ENCODE measurements at regions not wholly inside any gene's neighbourhood (a gene's known extent, or its start where the extent isn't known, plus 50 kb on each side); places are given as distances from the start of the nearest gene placed in this dataset.
"Not testable (repeated sequence)": the region's sequence is repeated elsewhere in the genome, so short reads cannot be mapped to it uniquely, and the experiment has no call there.

GRCh38 chr1:165109013-165109412 is 247.5 kb downstream of the LMX1A start:
- Histone ChIP-seq H3K4me1 (no peaks in the 10 kb centered on the region), H3K36me3 (no peaks in the 10 kb centered on the region), H3K27me3 (no peaks in the 10 kb centered on the region), H3K9me3 (no peaks in the 10 kb centered on the region), H3K4me3 (no peak overlapping the region), H3K27ac (no peak overlapping the region)
- WGBS, 2 donors, result 16 to 65% methylated on average over 4 of the region's 4 CpGs
- intact Hi-C loops (cut with DNase I), result no loop called here
- no peak for DNase-seq
- TF ChIP-seq CTCF (IDR thresholded peaks at IDR 0.05) (no peak), POLR2A (IDR thresholded peaks at IDR 0.05) (no peak), POLR2AphosphoS5 (IDR thresholded peaks at IDR 0.05) (no peak), EP300 (IDR thresholded peaks at IDR 0.05) (no peak)

GRCh38 chr1:165092542-165093162 is 263.9 kb downstream of the LMX1A start:
- H3K27ac ChIP-seq; H3K27me3 ChIP-seq; H3K36me3 ChIP-seq; intact Hi-C loops (cut with DNase I); H3K4me1 ChIP-seq; H3K4me3 ChIP-seq; DNase-seq: not testable (repeated sequence)
- H3K9me3 ChIP-seq, result peaks cover 0 to 15% (median 5%) of the 10 kb centered on the region in 4 donors
- WGBS, 2 donors, result 29 to 62% methylated on average over 7 of the region's 7 CpGs

GRCh38 chr1:165080253-165080896 is 276.1 kb downstream of the LMX1A start:
- Histone ChIP-seq H3K9me3 (peaks cover 0 to 3% (median 0%) of the 10 kb centered on the region in 4 donors), H3K4me3 (no peak overlapping the region), H3K27ac (no peak overlapping the region), H3K27me3 (no peaks in the 10 kb centered on the region), H3K36me3 (no peaks in the 10 kb centered on the region), H3K4me1 (no peaks in the 10 kb centered on the region)
- 15 to 53% methylated on average over 4 of the region's 4 CpGs for WGBS, 2 donors
- intact Hi-C loops (cut with DNase I), result no loop called here
- DNase-seq, result no peak
- TF ChIP-seq POLR2A (IDR thresholded peaks at IDR 0.05), result no peak
- TF ChIP-seq CTCF (IDR thresholded peaks at IDR 0.05), result no peak
- TF ChIP-seq POLR2AphosphoS5 (IDR thresholded peaks at IDR 0.05), result no peak
- TF ChIP-seq EP300 (IDR thresholded peaks at IDR 0.05), result no peak

- Histone ChIP-seq H3K4me3 (no peak overlapping the region), H3K4me1 (peaks cover 0 to 5% (median under 1%) of the 10 kb centered on the region in 4 donors), H3K27ac (no peak overlapping the region), H3K27me3 (no peaks in the 10 kb centered on the region), H3K9me3 (no peaks in the 10 kb centered on the region), H3K36me3 (no peaks in the 10 kb centered on the region)
- TF ChIP-seq EP300 (IDR thresholded peaks at IDR 0.05), result no peak
- no peak for TF ChIP-seq POLR2AphosphoS5 (IDR thresholded peaks at IDR 0.05)
- no peak for TF ChIP-seq POLR2A (IDR thresholded peaks at IDR 0.05)
- no peak for TF ChIP-seq CTCF (IDR thresholded peaks at IDR 0.05)
- intact Hi-C loops (cut with DNase I), result loop anchor here (10.0 kb wide), 3 partner anchors 904 to 1714 kb away; no protein-coding TSS in a partner anchor
- no peak for DNase-seq
Observed at GRCh38 chr1:165078391-165078790, 278.1 kb downstream of the LMX1A start.

GRCh38 chr1:165075725-165076370 is 280.7 kb downstream of the LMX1A start:
- Histone ChIP-seq H3K36me3 (no peaks in the 10 kb centered on the region), H3K9me3 (no peaks in the 10 kb centered on the region), H3K27ac (no peak overlapping the region), H3K4me1 (peaks cover 0 to 21% (median 11%) of the 10 kb centered on the region in 4 donors), H3K4me3 (no peak overlapping the region), H3K27me3 (no peaks in the 10 kb centered on the region)
- TF ChIP-seq POLR2AphosphoS5 (IDR thresholded peaks at IDR 0.05), result no peak
- peak; percentile 13 to 46 (median 34) for TF ChIP-seq CTCF (IDR thresholded peaks at IDR 0.05)
- intact Hi-C loops (cut with DNase I), result loop anchor here (10.0 kb wide), 3 partner anchors 901 to 1711 kb away; no protein-coding TSS in a partner anchor
- 63 to 64% methylated on average over 6 of the region's 6 CpGs for WGBS, 2 donors
- DNase-seq, result no peak
